HG03175 (cell line): ENCODE measurements at regions not wholly inside any gene's neighbourhood (a gene's known extent, or its start where the extent isn't known, plus 50 kb on each side); places are given as distances from the start of the nearest gene placed in this dataset.

Experiments used
- ATAC-seq: cut with Tn5 transposase; IDR thresholded peaks from one replicate; pipeline ENCODE4 v1.9.1; 2021; ENCODE audit warnings: mild to moderate bottlenecking, moderate library complexity; ENCODE audit not compliant: unreplicated experiment

DNA sequence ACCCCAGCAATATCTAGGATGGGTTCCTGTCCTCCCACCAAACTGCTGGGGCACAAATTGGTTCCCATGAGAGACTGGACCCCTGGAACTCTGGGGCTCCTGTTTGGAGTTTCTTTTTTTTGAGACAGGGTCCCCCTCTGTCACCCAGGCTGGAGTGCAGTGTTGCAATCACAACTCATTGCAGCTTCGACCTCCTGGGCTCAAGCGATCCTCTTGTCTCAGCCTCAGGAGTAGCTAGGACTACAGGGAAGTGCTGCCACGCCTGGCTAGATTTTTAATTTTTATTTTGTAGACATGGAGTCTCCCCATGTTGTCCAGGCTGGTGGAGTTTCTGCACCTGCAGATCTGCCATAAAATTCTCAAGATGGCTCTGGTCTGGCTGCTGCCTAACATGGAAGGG lies 56.3 kb upstream of the BRD7 start:
- ATAC-seq: no peak

GRCh38 chr16:50422926-50423325 lies 54.1 kb upstream of the BRD7 start:
- ATAC-seq: no peak

- no peak for ATAC-seq
Observed at GRCh38 chr16:50419116-50419515, 50.3 kb upstream of the BRD7 start.
